Kidney epithelial cell (primary cell): ENCODE measurements at regions not wholly inside any gene's neighbourhood (a gene's known extent, or its start where the extent isn't known, plus 50 kb on each side); places are given as distances from the start of the nearest gene placed in this dataset.

Experiments used
- DNase-seq: peaks from one replicate; pipeline ENCODE4 v3.0.0-alpha.2; 2010; ENCODE audit warnings: low read depth
- H3K27me3 ChIP-seq: 2 replicates; pipeline ENCODE4 v1.6.0; 2011; ENCODE audit warnings: low read length; ENCODE audit not compliant: control insufficient read depth, insufficient read depth
- H3K36me3 ChIP-seq: 2 replicates; pipeline ENCODE4 v1.5.1; 2011; ENCODE audit warnings: low read length; ENCODE audit not compliant: control insufficient read depth, insufficient read depth
- H3K4me3 ChIP-seq: 2 replicates; pipeline ENCODE4 v1.5.1; 2011; ENCODE audit warnings: low read depth, mild to moderate bottlenecking, control low read depth, low read length
- TF ChIP-seq, protein P1 (sequence below): IDR thresholded peaks from 2 replicates; pipeline ENCODE4 v1.5.1; 2011; ENCODE audit warnings: mild to moderate bottlenecking, moderate library complexity, low read length, control low read depth, inconsistent platforms; ENCODE audit not compliant: insufficient read depth, poor library complexity, severe bottlenecking

DNA sequence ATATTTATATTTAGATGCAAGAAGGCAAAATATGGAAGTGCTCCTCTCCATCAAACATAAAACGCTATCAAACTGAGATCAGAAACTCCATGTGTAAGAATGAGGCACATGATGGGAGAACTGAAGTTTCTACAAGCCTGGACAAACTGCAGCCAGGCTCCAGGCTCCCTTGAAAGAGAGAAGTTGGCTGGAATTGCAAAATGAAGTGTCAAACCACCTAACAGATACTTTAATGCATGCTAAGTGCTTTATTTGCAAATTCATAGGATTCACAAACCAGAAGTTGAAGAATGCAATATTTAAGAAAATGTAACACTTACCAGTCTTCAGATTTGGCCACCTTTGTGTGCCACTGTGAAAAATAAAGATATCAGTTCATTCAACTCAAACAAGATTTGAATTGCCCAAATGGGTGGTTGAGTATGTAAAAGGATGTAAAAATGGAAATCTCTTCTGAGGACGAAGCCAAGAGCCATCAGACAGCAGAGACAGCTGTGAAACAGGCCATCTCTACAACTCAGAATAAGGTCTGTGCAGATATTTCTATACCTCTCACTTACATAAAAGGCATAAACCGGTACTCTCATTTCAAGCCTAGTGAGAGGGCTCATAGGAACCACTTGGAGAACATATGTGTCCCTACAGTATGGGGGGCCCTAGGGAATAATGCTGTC is 87.0 kb downstream of the DPPA2 start:
- TF ChIP-seq, protein P1, sequence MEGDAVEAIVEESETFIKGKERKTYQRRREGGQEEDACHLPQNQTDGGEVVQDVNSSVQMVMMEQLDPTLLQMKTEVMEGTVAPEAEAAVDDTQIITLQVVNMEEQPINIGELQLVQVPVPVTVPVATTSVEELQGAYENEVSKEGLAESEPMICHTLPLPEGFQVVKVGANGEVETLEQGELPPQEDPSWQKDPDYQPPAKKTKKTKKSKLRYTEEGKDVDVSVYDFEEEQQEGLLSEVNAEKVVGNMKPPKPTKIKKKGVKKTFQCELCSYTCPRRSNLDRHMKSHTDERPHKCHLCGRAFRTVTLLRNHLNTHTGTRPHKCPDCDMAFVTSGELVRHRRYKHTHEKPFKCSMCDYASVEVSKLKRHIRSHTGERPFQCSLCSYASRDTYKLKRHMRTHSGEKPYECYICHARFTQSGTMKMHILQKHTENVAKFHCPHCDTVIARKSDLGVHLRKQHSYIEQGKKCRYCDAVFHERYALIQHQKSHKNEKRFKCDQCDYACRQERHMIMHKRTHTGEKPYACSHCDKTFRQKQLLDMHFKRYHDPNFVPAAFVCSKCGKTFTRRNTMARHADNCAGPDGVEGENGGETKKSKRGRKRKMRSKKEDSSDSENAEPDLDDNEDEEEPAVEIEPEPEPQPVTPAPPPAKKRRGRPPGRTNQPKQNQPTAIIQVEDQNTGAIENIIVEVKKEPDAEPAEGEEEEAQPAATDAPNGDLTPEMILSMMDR, result no peak
- Histone ChIP-seq H3K4me3 (no peak overlapping the region), H3K36me3 (no peaks in the 10 kb centered on the region), H3K27me3 (no peaks in the 10 kb centered on the region)
- DNase-seq, result no peak

GRCh38 chr3:109234300-109234699 is 82.0 kb downstream of the DPPA2 start:
- TF ChIP-seq, protein P1, result no peak
- no peaks in the 10 kb centered on the region for H3K27me3 ChIP-seq

DNA sequence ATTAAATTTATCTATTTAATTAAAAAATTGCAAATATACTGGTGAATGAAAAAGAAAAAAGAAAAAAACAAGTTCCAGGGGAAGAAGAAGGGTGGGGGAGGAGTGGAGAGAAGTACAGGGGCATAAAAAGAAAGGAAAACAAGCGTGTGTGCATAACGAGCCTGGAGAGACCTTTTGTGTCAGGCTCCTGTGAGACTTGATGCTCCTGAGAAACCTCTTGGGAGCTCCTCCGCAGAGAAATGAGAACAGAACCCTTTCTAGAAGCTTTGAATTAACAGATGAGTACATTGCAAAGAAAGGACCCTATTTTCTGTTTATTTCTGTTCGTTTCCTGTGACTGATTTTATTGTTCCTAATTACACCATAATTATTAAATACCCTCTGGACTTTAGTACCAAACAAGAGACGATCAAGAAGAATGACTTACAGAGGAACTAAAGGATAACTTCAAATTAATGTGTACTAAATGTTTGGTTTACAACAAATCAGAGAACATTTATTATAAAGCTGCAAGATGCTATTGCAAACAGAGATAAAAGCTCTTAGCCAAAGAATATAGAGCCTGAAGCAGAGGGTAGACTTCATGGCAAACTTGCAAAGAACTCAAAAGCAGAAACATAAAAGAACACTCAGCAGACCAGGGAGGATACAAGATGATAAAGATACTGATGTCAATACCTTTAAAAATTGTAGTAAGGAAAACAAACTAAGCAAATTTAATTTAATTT is 74.7 kb downstream of the DPPA2 start:
- H3K27me3 ChIP-seq, result no peaks in the 10 kb centered on the region
- H3K4me3 ChIP-seq, result no peak overlapping the region
- H3K36me3 ChIP-seq, result no peaks in the 10 kb centered on the region
- TF ChIP-seq, protein P1, result no peak
- no peak for DNase-seq

More at GRCh38 chr3:109234300-109234699, 82.0 kb downstream of the DPPA2 start:
- Histone ChIP-seq H3K4me3 (no peak overlapping the region), H3K36me3 (no peaks in the 10 kb centered on the region)
- DNase-seq, result no peak

DNA sequence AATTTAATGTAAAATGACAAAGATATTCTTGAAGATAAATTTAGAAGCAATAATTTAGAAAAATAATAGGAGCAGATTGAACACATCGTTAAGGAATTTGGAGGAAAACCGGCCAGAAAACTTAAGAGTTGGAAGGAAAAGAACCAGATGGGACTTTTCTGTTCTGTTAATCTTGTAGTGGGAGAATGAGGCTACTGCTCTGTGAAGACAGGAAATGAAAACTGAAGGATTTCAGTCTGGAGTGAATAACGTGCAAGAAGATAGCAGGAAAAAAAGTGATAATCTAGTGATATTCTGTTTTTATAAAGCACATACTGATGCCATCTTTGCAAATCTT is 74.2 kb downstream of the DPPA2 start:
- DNase-seq, result no peak
- TF ChIP-seq, protein P1, result no peak

More for the DNA sequence above, 74.2 kb downstream of the DPPA2 start:
- no peaks in the 10 kb centered on the region for H3K36me3 ChIP-seq
- no peak overlapping the region for H3K4me3 ChIP-seq
- H3K27me3 ChIP-seq, result no peaks in the 10 kb centered on the region
